ENCODE measurements at regions not wholly inside any gene's neighbourhood (a gene's known extent, or its start where the extent isn't known, plus 50 kb on each side); places are given as distances from the start of the nearest gene placed in this dataset.

DNA sequence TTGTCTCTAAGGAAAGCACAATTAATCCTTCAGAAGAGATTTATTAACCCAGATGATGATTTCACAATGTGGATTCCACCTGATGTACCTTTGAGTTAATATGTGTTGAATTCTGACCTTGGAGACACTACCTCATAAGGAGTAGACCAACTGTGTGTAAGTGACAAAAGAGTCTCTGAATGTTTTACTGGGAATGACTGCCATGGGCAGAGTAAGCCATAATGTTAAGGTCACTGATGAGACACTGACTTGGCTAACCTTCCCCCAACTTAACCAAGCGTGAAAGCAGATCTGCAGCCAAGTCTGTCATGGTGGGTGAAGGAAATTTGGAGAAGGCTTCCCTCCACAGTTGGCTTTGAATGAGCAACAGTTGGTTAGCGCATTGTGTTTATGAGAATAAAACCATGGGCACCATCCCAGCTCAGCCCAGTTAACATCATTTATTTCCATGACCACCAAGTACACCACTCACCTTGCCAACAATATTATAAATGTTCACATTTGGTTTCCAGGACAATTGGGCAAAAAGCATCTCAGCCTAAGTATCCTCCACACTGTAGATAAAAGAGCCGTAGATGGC, 618.5 kb downstream of the KCNJ2 start:
- H4K20me1 ChIP-seq (ENCODE audit: insufficient read depth, low read length, poor library complexity, severe bottlenecking) = no peaks in the 10 kb centered on the region
- H2AFZ ChIP-seq (ENCODE audit: low read length) = no peak overlapping the region
- no peak overlapping the region for H3K9ac ChIP-seq (ENCODE audit: low read depth, low read length, poor library complexity, severe bottlenecking)
- no peak overlapping the region for H3K4me3 ChIP-seq (ENCODE audit: low read length, poor library complexity, severe bottlenecking)
- TF ChIP-seq, protein P1, sequence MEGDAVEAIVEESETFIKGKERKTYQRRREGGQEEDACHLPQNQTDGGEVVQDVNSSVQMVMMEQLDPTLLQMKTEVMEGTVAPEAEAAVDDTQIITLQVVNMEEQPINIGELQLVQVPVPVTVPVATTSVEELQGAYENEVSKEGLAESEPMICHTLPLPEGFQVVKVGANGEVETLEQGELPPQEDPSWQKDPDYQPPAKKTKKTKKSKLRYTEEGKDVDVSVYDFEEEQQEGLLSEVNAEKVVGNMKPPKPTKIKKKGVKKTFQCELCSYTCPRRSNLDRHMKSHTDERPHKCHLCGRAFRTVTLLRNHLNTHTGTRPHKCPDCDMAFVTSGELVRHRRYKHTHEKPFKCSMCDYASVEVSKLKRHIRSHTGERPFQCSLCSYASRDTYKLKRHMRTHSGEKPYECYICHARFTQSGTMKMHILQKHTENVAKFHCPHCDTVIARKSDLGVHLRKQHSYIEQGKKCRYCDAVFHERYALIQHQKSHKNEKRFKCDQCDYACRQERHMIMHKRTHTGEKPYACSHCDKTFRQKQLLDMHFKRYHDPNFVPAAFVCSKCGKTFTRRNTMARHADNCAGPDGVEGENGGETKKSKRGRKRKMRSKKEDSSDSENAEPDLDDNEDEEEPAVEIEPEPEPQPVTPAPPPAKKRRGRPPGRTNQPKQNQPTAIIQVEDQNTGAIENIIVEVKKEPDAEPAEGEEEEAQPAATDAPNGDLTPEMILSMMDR (conservative IDR thresholded peaks at IDR 0.05; ENCODE audit: low read length) = no peak
- TF ChIP-seq EZH2phosphoT487 (IDR thresholded peaks at IDR 0.05; ENCODE audit: borderline replicate concordance) = no peak
- no peaks in the 10 kb centered on the region for H3K36me3 ChIP-seq (ENCODE audit: insufficient read depth, low read length)
- no peaks in the 10 kb centered on the region for H3K9me2 ChIP-seq (replicated peaks; ENCODE audit: low read depth, low read length)
- H3K27me3 ChIP-seq (ENCODE audit: insufficient read depth, low read length, poor library complexity, severe bottlenecking) = no peaks in the 10 kb centered on the region
- H3K9me3 ChIP-seq (ENCODE audit: insufficient read depth, low read depth, low read length) = no peaks in the 10 kb centered on the region
- H3K4me1 ChIP-seq (ENCODE audit: insufficient read depth, low read length, poor library complexity, severe bottlenecking) = no peaks in the 10 kb centered on the region
- H3K79me2 ChIP-seq (ENCODE audit: insufficient read depth, low read length) = no peaks in the 10 kb centered on the region
- H3F3A ChIP-seq (ENCODE audit: low read depth) = no peaks in the 10 kb centered on the region
- H3K4me2 ChIP-seq (ENCODE audit: low read depth, low read length, poor library complexity, severe bottlenecking) = no peak overlapping the region

DNA sequence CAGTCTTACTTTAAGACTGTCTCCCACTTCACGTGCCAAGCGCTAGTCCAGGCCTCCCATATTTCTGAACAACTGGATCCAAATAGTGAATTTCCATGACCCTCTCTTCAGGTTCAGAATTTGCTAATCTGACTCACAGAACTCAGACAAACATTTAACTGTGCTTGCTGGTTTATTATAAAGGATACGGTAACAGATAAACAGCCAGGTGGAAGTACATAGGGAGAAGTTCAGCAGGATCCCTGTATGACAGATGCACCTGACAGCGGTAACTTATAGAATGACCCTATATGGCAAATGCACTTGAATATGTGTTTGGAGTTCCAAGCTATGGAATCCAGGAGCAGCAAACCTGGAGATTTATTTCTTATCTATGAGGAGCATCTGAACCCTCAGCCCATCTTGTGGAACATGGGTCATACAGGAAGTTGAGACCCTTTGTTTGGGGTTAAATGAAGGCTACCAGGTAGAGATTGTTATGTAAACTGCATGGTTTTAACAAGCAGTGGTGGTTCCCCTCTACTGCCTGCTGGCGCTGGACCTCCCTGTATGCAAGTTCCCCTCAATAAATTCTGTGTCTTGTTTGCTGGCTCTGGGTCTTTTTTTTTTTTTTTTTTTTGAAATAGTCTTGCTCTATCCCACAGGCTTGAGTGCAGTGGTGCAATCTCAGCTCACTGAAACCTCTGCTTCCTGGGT, 622.6 kb downstream of the KCNJ2 start:
- Histone ChIP-seq H3K79me2 (ENCODE audit: insufficient read depth, low read length) (no peaks in the 10 kb centered on the region), H3F3A (ENCODE audit: low read depth) (no peaks in the 10 kb centered on the region), H3K4me3 (ENCODE audit: low read length, poor library complexity, severe bottlenecking) (no peak overlapping the region), H3K4me2 (ENCODE audit: low read depth, low read length, poor library complexity, severe bottlenecking) (no peak overlapping the region), H3K9me3 (ENCODE audit: insufficient read depth, low read depth, low read length) (no peaks in the 10 kb centered on the region), H3K36me3 (ENCODE audit: insufficient read depth, low read length) (no peaks in the 10 kb centered on the region), H4K20me1 (ENCODE audit: insufficient read depth, low read length, poor library complexity, severe bottlenecking) (no peaks in the 10 kb centered on the region), H3K4me1 (ENCODE audit: insufficient read depth, low read length, poor library complexity, severe bottlenecking) (no peaks in the 10 kb centered on the region), H3K27me3 (ENCODE audit: insufficient read depth, low read length, poor library complexity, severe bottlenecking) (no peaks in the 10 kb centered on the region), H3K9me2 (replicated peaks; ENCODE audit: low read depth, low read length) (no peaks in the 10 kb centered on the region), H3K9ac (ENCODE audit: low read depth, low read length, poor library complexity, severe bottlenecking) (no peak overlapping the region), H2AFZ (ENCODE audit: low read length) (no peak overlapping the region)
- no peak for TF ChIP-seq EZH2phosphoT487 (IDR thresholded peaks at IDR 0.05; ENCODE audit: borderline replicate concordance)
- TF ChIP-seq, protein P1 (conservative IDR thresholded peaks at IDR 0.05; ENCODE audit: low read length) = no peak

DNA sequence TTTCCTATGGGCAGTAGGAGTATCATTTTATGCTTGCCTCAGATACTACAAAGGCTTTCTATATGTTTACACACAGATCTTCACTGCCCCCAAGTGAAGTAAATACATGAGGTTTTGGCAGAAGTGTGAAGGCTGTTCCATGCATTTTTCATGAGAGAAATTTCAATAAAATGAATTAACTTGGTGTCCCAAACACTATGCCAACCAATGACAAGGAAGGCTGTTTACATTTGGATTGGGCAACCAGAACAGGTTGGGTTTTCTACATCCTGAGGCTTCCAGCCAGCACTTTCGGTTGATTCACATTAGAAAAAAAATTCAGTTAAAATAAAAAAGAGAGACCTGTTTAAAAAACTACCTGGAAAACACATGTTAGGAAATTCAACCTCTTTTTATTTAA, 625.4 kb downstream of the KCNJ2 start:
- Histone ChIP-seq H3K4me2 (ENCODE audit: low read depth, low read length, poor library complexity, severe bottlenecking) (no peak overlapping the region), H4K20me1 (ENCODE audit: insufficient read depth, low read length, poor library complexity, severe bottlenecking) (no peaks in the 10 kb centered on the region), H3K9me2 (replicated peaks; ENCODE audit: low read depth, low read length) (no peaks in the 10 kb centered on the region), H3K79me2 (ENCODE audit: insufficient read depth, low read length) (no peaks in the 10 kb centered on the region), H3F3A (ENCODE audit: low read depth) (no peaks in the 10 kb centered on the region), H3K36me3 (ENCODE audit: insufficient read depth, low read length) (no peaks in the 10 kb centered on the region), H3K9me3 (ENCODE audit: insufficient read depth, low read depth, low read length) (no peaks in the 10 kb centered on the region), H3K9ac (ENCODE audit: low read depth, low read length, poor library complexity, severe bottlenecking) (no peak overlapping the region), H3K4me3 (ENCODE audit: low read length, poor library complexity, severe bottlenecking) (no peak overlapping the region), H3K4me1 (ENCODE audit: insufficient read depth, low read length, poor library complexity, severe bottlenecking) (no peaks in the 10 kb centered on the region), H3K27me3 (ENCODE audit: insufficient read depth, low read length, poor library complexity, severe bottlenecking) (no peaks in the 10 kb centered on the region), H2AFZ (ENCODE audit: low read length) (no peak overlapping the region)
- TF ChIP-seq, protein P1 (conservative IDR thresholded peaks at IDR 0.05; ENCODE audit: low read length) = no peak
- TF ChIP-seq EZH2phosphoT487 (IDR thresholded peaks at IDR 0.05; ENCODE audit: borderline replicate concordance) = no peak

Measured in Loucy (cell line).